Left forelimb (tissue), 1 donor: ENCODE measurements at regions not wholly inside any gene's neighbourhood (a gene's known extent, or its start where the extent isn't known, plus 50 kb on each side); places are given as distances from the start of the nearest gene placed in this dataset.
"Not testable (repeated sequence)": the region's sequence is repeated elsewhere in the genome, so short reads cannot be mapped to it uniquely, and the experiment has no call there.

Experiments used
- DNase-seq: peaks from one replicate; pipeline ENCODE4 v3.0.0-alpha.2; 2018; ENCODE audit warnings: low spot score

DNA sequence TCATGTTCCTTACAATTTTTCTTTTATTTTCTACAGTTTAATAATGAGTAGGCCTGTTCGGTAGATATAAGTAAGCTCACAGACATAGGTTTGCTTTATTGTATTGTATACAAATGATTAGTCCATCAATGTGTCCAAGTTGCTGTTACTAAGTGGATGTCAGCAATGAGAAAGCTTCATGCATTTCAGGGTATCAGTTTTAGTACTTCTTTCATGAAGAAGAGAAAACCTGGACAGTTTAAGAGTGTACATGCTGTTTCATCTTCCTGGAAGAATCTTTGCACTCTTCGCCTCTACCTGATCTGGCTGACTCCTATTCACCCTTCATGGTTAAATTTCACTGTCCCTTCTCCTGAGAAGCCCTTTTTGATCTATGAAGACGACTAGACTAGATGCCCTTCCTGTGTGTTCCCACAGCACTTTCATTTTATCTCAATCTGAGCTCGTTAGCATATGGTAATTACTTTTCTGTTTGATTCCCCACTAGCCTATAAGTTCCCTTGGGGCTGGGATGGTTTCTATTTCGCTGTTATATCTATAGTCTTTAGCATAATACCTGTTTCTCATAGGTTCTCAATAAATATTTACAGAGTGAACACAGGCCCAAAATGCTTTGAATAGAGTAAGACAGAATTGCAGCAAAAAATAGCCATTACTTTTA lies 70.7 kb downstream of the CETN3 start:
- no peak for DNase-seq

DNA sequence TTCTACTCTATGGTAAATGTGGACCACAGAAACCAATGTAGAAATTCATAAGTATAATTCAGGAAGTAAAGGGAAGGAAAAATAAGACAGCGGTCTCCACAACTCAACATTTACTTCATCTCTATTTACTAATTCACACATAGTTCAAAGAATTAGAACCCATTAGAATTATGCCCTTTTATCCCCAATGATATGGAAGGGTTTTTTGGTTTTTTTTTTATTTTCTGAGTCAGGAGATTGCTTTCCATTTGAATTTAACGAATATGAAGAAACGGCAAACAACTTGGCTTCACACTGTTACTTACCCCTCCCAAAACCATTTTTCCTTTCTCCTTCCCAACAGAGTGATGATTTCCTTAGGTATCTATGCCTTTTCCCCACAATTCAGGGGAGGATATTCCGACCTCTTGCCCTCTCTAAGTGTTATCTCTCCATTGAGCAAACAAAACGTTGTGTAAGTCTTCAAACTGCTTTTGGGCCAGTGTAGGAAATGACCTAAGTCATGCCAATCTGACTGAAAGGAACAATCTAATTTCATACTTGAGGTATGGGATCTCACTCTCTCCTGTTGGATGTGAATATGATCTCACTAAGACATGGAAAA lies 72.0 kb downstream of the CETN3 start:
- DNase-seq: no peak

DNA sequence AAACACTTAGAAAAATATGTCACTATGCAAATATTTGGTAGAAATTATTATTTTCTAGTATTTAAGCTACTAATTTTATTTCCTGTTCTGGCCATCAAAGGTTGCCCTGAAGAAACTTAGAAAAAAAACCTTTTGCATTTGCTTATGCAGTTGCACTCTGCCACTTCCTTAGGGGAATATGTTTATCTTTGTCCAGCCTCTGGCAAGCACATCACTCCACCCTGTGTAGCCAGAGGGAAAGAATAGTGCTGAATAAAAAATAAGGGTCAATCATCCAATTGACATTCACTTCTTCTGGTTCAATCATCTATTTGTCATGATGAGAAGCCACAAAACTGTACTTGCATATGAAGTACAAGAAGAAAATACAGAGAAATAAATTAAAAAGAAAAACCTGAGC lies 72.8 kb downstream of the CETN3 start:
- no peak for DNase-seq

DNA sequence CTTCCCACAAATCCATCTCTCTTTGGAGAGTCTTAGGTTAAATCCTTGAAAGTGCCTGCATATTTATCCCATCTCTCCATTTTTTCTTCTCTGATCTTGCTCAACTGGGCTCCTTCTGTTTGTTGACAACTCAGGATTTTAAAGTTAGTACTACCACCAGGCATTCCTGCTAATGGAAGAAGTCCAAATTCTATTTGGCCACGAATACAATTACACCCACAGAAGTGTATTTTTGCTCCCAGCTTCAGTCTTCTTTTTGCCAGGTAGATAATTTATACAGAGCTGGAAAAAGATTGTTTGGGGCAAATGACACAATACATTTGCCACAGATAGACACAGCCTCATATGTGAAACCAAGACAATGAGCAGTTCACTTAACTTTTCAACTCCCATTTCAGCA lies 74.8 kb downstream of the CETN3 start:
- no peak for DNase-seq

DNA sequence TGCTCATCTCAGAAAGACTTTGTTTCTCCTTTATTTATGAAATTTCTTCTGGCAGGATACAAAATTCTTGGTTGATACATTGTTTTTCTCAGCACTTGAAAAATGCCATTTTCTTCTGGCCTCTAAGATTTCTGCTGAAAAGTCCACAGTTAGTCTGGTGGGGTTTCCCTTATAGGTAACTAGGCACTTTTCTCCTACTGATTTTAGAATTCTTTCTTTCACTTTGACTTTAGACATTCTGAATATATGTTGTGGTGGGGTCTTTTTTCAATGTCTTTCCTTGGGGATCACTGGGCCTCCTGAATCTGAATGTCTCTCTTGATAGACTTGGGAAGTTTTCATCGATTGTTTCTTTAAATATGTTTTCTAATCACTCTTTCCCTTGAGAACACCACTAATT lies 79.6 kb downstream of the CETN3 start:
- no peak for DNase-seq

DNA sequence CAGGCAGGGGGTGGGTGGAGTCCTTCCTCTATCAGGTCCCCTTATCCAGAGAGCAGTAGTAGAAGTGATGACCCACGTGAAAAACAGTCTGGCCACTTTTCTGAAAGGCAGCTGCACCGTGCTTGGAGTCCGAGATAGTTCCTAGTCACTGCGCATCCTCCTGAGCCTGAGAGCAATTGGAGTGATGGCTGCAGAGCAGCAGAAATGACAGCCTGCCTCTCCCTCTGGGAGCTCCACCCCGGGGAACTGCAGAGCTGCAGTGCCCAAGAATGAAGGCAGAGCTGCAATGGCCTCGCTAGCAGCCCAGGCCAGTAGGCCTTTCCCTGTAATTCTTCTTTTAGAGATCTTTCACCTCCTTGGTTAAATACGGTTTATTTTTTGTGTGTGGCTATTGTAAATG lies 82.6 kb downstream of the CETN3 start:
- DNase-seq: no peak

DNA sequence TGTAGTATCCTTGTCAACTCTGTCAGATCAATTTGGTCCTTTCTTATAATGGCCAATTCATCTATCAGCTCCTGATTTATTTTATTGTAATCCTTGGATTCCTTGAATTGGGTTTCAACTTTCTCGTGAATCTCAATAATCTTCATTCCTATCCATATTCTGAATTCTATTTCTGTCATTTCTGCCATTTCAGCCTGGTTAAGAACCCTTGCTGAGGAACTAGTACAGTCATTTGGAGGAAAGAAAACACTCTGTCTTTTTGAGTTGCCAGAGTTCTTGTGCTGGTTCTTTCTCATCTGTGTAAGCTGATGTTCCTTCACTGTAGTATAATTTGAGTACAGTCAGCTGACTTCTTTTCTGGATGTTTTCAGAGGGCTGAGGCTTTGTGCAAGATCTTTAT lies 84.5 kb downstream of the CETN3 start:
- DNase-seq: no peak

DNA sequence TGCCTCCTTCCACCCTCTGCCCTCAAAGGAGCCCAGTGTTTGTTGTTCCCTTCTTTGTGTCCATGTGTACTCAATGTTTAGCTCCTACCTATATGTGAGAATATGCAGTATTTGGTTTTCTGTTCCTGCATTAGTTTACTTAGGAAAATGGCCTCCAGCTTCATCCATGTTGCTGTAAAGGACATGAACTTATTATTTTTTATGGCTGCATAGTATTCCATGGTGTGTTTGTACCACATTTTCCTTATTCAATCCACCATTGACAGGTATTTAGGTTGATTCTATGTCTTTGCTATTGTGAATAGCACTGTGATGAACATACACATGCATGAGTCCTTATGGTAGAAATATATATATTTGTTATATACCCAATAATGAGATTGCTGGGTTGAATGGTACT lies 89.2 kb downstream of the CETN3 start:
- not testable (repeated sequence) for DNase-seq

DNA sequence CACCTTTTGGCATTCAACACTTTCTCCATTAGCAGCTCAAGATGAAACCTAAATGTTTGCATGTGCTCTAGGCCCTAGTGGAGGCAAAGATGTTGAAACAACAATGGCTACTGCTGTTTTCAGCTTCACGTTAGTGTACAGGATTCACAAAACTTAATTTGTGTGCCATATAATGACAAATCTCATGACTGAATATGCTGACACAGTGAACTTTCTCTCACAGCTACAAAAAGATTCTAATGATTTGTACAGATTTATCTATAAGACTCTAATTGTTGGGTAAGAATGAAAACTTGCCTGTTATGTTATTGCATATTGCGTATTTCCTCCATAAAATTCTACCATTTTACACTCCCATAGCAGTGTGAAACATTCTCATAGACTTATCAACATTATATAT lies 97.5 kb downstream of the CETN3 start:
- DNase-seq: no peak

DNA sequence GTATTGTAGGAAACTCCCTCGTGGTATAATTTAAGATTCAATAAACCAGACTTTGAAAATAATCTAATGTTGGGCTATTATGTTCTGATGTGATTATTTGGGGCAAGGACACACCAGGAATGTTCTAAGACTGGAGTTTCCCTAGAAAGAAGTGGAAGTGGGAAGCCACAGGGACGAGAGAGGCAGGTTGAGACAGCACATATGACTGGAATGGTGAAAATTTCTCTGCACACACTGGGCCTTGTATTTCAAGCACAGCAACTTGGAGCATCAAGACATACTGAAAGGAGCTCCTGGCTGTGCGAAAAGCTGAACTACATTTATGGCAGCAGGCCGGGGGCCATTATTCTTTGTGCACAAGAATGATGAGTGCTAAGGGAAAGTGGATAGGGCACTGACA lies 98.2 kb downstream of the CETN3 start:
- no peak for DNase-seq

DNA sequence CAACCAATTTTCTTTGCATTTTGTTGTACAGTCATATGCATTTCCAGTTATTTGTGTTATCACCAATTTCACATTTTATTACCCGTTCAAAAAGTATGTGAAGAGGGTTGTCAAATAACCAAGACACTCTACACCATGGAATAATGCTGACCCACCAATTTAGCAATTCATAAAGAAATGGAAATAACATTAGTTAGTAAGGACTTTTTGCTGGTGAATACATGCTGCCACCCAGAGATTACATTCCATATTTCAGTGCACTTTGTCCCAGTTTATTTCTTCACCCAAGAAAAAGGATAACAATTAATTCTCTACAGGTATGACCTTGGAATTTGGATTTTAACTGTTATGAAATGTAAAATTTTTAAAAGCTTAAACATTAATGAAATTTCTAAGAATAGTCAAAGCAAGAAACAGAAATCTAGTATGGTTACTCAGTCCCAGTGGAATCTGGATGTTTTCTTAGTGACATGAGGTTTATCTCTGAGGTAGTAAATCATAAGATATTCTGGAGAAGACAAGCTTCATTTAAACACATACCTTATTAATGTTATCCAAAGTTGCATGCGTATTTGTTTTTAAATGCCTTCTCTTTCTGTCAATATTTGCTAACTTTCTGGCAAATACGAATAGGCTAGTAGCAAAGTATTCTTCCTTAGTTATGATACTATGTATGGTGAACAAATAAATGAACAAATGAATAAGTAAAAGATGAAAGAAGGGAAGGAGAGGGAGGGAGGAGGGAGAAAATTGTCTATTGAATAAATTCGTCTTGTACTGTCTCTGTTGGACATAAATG lies 100.6 kb downstream of the CETN3 start:
- DNase-seq: no peak

DNA sequence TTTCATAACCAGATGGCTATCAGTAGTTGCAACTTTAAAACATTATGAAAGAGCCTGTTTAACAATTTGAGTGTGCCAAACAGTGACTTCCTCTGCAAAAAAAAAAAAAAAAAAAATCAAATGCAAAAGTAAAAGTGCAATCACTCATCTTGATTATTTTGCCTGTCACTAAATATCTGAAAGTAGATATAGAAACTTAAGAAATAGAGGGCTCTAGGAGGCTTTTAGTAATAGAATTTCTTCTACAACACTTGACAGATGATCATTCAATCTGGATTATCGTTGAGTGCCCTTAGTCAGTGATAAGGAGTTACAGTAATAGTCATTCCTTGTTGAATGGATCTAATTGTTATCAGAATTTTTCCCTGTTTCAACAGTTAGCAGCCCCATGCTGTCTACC lies 101.8 kb downstream of the CETN3 start:
- DNase-seq: no peak

DNA sequence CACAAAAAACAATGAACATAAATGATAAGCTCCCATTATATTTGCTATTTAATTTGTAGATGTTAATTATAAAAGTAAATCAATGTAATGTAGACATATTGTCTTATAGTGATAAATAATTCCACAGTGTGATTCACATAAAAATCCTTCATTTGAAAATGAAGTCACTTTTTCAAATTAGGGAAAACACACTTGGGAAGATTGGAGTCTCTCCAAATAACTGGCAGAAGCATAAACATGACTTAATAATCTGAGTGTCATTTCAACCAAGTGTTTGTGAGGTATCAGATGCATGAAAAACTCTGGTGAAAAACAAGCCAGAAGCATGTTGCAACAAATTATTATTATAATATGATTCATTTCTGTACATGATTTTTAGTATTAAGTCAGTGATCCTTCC lies 102.2 kb downstream of the CETN3 start:
- DNase-seq: no peak

DNA sequence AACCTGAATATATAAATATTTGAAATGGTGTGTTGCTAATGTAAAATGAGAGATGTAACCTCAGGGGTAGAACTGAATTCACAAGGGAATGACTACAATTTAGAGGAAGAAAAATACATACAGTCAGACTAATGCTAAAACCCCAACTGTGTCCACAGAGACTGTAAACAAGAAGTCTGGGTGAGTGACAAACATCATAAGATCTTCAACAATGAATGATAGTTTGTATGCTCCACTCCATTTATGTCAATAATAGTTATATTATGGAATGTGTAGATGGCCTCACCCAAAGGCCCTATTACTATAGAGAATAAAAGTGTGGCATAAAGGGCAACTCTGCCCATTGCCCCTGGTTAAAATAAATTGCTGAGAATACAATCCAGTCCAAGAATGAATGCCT lies 102.9 kb downstream of the CETN3 start:
- no peak for DNase-seq

DNA sequence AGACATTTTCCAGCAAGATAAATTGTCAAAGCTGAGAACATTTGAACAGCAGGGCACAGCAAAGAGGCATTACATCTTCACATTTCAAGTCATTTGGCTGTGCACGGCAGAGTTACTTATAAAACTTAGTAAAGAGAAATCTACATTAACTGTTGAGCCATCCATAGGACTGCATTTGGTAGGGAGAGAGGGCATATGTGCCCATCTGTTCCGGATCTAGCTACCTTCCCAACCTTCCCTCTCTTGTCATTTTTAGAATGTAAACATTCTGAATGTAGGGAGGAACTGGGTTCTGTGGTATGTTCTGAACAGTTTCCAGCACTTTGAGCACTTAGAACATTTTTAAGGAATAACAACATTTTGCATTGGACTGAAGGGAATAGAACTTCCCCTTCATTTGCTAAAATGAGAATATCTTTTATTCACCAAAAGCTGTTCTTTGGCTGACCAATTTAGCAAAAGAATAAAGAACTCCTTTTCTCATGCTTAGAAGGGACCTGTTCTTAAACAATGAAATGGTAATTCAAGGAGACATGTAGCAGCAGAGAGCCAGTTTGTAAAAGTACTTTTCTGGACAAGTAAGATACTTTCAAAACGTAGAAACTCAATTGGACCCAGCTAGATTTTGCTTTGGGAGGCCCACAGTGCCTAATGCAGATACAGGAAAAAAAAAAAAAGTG lies 104.4 kb downstream of the CETN3 start:
- DNase-seq: no peak

DNA sequence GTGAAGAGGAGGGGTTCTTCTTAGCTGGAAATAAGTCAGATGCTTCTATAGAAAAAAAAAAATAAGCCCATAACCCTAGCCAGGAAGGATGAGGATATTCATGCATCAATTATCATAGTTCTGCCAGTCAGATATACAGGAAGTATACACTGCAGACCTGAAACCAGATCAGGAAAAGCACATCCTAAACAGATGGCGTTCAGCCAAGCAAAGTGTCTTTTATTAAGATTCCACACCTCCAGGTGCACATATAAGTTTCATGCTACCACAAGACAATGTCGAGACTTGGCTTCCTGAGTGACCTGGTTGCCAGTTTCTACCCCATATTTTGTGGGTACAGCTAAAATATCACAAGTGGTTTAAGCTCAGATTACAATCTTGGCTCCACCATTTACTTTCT lies 108.3 kb downstream of the CETN3 start:
- DNase-seq: no peak

DNA sequence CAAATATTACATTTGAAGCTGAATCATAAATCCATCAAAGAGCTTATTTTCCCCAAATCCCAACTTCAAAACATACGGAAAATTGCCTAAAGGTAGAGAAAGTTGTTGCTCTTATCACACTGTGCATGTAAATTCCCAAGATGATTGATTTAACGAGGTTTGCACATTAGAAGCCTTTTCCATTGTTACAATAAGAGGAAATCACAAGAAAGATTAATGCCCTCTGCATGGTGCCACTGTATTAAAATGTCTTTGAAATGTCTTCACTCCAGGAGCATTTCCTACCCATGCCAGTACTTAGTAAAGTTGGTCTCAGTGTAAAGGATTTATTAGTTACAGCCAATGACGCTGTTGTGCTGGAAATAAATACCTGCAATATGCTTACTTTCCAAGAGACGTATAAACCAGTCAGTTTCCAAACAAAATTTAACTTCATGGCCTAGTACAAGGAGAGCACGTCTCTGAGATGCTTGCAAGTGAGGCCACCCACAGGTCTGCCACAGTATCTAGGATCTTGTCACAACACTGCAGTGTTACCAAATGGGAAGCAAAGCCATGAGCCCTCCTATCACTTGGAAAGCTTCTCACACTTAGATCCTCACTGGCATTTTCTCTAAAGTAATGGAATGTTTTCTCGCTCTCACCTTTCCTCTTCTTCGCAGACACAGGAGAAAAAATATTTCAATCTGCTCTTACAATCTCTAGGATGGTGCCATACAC lies 112.4 kb downstream of the CETN3 start:
- DNase-seq: no peak

DNA sequence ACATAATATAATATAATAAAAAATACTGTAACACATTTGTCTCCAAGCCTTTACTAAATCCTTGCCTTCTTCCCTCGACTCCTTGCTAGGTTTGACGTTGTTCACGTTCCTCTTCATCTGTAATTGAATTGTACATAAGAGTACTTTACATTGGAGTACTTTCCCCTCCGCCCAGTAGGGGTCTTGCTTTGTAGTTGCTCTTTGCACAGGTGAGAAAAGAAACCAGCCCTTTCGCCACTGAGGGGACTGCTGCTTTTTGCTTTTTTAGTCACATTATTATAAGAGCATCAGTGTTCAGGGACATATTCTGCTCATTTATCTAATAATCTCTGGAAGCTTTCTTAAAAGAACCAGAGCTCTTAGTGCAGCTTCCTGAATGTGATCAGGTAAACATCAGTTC lies 115.0 kb downstream of the CETN3 start:
- no peak for DNase-seq

DNA sequence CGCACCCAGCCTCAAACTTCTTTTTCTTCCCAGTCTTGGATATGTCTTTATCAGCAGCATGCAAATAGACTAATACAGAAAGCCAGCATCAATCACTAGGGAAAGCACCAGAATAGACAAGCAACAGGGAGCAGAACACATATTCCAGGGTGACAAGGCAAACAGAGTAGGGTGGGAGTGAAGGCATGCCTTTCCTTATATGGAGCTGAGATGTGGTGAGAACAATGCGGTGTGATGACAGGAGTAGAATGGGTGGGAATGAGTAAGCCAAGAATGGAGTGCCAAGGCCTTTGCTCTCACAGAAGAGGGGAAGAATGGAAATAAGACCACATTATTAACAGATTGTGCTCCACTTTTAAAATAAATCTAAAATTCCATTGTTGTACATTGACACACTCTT lies 115.6 kb downstream of the CETN3 start:
- DNase-seq: no peak

DNA sequence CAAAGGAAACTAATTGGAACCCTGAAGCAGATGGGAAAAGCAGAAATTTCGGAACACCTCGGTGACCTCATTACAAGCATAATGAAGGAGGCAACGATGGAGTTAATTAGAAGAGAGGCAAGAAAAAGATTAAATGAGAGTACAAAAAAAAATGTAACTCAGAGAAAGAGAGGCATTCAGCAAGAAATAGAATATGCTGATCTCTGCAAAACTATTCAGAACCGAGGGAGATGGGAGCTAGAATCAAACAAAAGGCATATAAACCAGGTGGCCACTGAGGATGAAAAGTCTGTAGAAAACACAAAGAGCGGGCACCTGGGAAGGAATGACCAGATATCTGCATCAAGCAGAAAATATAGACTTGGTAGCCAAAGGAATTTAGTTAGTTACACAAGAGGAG lies 118.9 kb downstream of the CETN3 start:
- DNase-seq: no peak

DNA sequence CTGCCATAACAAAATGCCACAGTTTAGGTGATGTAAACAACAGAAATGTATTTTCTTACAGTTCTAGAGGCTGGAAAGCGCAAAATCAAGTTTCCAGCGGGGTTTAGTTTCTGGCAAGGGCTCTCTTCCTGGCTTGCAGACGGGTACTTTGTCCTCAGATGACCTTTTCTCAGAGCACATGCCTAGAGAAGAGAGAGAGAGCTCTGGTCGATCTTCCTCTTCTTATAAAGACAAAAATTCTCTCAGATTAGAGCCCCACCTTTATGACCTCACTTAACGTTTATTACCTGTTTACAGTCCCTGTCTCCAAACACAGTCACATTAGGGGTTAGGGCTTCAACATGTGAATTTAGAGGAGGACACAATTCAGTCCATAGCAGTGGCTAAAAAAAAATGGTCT lies 119.7 kb downstream of the CETN3 start:
- no peak for DNase-seq

DNA sequence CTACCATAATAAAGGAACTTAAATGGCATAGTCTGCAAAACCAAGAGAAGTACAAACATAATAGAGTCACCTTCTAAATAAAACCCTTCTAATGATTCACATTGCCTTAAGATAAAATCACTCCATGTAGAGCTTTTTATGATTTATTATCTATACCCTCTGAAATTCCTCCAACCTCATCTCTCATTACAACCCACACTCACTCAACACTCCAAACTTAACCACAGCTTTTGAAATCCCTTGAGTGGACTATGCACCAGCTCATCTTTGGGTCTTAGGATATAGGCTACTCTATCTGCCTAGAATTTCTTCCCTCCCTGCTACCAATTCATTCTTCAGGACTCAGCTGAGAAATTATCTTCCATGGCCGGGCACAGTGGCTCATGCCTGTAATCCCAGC lies 122.5 kb downstream of the CETN3 start:
- DNase-seq: no peak
